Mesendoderm (in vitro differentiated cells): ENCODE measurements at regions not wholly inside any gene's neighbourhood (a gene's known extent, or its start where the extent isn't known, plus 50 kb on each side); places are given as distances from the start of the nearest gene placed in this dataset.

Experiments used
- DNase-seq: peaks from one replicate; pipeline ENCODE4 v3.0.0; 2013
- H2AK5ac ChIP-seq: 2 replicates; pipeline ENCODE4 v1.6.1; 2013; ENCODE audit warnings: low read length, inconsistent platforms
- H2BK120ac ChIP-seq: 2 replicates; pipeline ENCODE4 v1.6.1; 2013; ENCODE audit warnings: low read depth, mild to moderate bottlenecking, low read length, moderate library complexity, mixed read lengths
- H2BK15ac ChIP-seq: replicated peaks from 2 replicates; pipeline ENCODE4 v1.6.1; 2013; ENCODE audit warnings: low read depth, mild to moderate bottlenecking, moderate library complexity
- H2BK5ac ChIP-seq: 2 replicates; pipeline ENCODE4 v1.6.1; 2013; ENCODE audit warnings: low read length, inconsistent platforms
- H3K18ac ChIP-seq: 2 replicates; pipeline ENCODE4 v1.6.1; 2013; ENCODE audit warnings: mild to moderate bottlenecking, low read length, mixed read lengths
- H3K23ac ChIP-seq: one replicate; pipeline ENCODE4 v1.6.1; 2013; ENCODE audit warnings: low read length
- H3K27ac ChIP-seq: 2 replicates; pipeline ENCODE4 v1.5.1; 2013; ENCODE audit warnings: low read depth, mild to moderate bottlenecking, inconsistent platforms, low read length, moderate library complexity
- H3K27me3 ChIP-seq: 2 replicates; pipeline ENCODE4 v1.6.1; 2013; ENCODE audit warnings: low read length, control low read depth, mild to moderate bottlenecking, inconsistent platforms; ENCODE audit not compliant: insufficient read depth, poor library complexity
- H3K36me3 ChIP-seq: 2 replicates; pipeline ENCODE4 v1.6.1; 2013; ENCODE audit warnings: low read length, inconsistent platforms; ENCODE audit not compliant: control insufficient read depth, insufficient read depth
- H3K4ac ChIP-seq: one replicate; pipeline ENCODE4 v1.6.1; 2013; ENCODE audit warnings: low read depth, mild to moderate bottlenecking, low read length, moderate library complexity
- H3K4me1 ChIP-seq: 2 replicates; pipeline ENCODE4 v1.6.1; 2013; ENCODE audit warnings: low read depth, low read length, inconsistent platforms; ENCODE audit not compliant: control insufficient read depth
- H3K4me2 ChIP-seq: 2 replicates; pipeline ENCODE4 v1.6.1; 2013; ENCODE audit warnings: low read length
- H3K4me3 ChIP-seq: 2 replicates; pipeline ENCODE4 v1.5.1; 2013; ENCODE audit warnings: mild to moderate bottlenecking, low read length
- H3K56ac ChIP-seq: one replicate; pipeline ENCODE4 v1.6.1; 2013; ENCODE audit warnings: low read length
- H3K79me1 ChIP-seq: 2 replicates; pipeline ENCODE4 v1.6.1; 2013; ENCODE audit warnings: low read length, inconsistent platforms
- H3K79me2 ChIP-seq: 2 replicates; pipeline ENCODE4 v1.6.1; 2013; ENCODE audit warnings: mild to moderate bottlenecking, low read length; ENCODE audit not compliant: control insufficient read depth, insufficient read depth
- H3K9ac ChIP-seq: 2 replicates; pipeline ENCODE4 v1.6.1; 2013; ENCODE audit warnings: low read length, inconsistent platforms
- H4K5ac ChIP-seq: one replicate; pipeline ENCODE4 v1.6.1; 2013; ENCODE audit warnings: low read length
- H4K8ac ChIP-seq: one replicate; pipeline ENCODE4 v1.6.1; 2013; ENCODE audit warnings: low read depth, mild to moderate bottlenecking, control low read depth, low read length, moderate library complexity
- WGBS: extraction: QIAGEN DNeasy Blood & Tissue Kit; methylation state at CpG from one replicate; pipeline ENCODE4 v1.1.7; 2013; ENCODE audit warnings: low lambda C conversion rate, missing lambda C conversion rate; ENCODE audit not compliant: insufficient coverage; ENCODE audit errors: extremely low coverage; 5-methylcytosine and 5-hydroxymethylcytosine counted together

DNA sequence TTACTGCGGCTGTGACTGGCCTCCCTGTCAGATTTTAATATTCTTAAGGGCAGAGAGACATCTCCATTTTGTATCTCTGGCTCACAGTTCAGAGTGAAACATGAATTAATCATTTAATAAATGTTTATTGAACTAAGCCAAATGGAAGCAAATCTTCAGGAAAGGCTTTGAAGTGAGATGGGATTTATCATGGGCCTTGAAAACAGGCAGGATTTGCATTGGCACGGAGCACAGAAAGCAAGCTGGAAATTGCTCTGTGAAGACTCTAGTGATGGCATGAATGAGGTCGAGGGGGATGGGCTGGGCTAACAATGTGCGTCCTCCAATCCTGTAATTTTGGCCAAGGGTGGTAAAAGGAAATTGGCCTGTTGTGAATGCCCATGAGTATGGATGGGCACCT lies 369.8 kb upstream of the SOX11 start:
- Histone ChIP-seq H2BK15ac (no peak overlapping the region), H2BK120ac (no peak overlapping the region), H4K5ac (no peak overlapping the region), H3K23ac (no peak overlapping the region), H3K4ac (peak overlapping the region; percentile 12), H3K9ac (no peak overlapping the region), H2BK5ac (no peak overlapping the region), H3K4me3 (no peak overlapping the region), H3K4me1 (no peaks in the 10 kb centered on the region), H3K79me1 (no peaks in the 10 kb centered on the region), H3K36me3 (no peaks in the 10 kb centered on the region), H3K18ac (no peak overlapping the region), H4K8ac (no peak overlapping the region), H3K79me2 (no peaks in the 10 kb centered on the region), H3K56ac (no peak overlapping the region), H3K4me2 (no peak overlapping the region), H3K27ac (no peak overlapping the region), H3K27me3 (no peaks in the 10 kb centered on the region), H2AK5ac (no peak overlapping the region)
- no peak for DNase-seq
- no CpG with 5 or more reads among the region's 4 CpGs for WGBS

DNA sequence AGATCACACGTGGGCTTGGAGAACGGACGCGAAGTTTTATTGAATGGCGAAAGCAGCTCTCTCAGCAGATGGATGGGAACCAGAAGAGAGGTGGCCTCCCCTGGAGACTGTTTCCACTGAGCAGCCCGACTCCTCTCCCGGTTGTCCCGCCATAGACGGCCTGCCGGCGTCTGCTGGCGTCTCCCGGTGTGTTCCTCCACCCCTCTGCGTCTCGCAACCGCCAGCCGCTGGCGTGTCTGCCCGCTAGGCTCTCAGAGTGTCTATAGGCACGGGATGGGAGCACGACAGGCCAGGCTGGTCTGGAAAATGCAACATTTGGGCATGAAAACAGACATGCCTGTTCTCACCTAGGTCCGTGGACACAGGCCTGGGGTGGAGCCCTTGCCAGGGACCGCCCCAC lies 366.7 kb upstream of the SOX11 start:
- no peak overlapping the region for H3K4me3 ChIP-seq
- H3K9ac ChIP-seq = no peak overlapping the region
- H3K23ac ChIP-seq = no peak overlapping the region
- H3K27me3 ChIP-seq = no peaks in the 10 kb centered on the region
- no peak overlapping the region for H3K4ac ChIP-seq
- H3K56ac ChIP-seq = no peak overlapping the region
- no peak overlapping the region for H4K5ac ChIP-seq
- H3K79me2 ChIP-seq = no peaks in the 10 kb centered on the region
- no peak overlapping the region for H2BK120ac ChIP-seq
- no peak overlapping the region for H3K27ac ChIP-seq
- no peak overlapping the region for H2BK5ac ChIP-seq
- no peak overlapping the region for H4K8ac ChIP-seq
- DNase-seq = no peak
- no peak overlapping the region for H2BK15ac ChIP-seq
- no CpG with 5 or more reads among the region's 23 CpGs for WGBS
- no peak overlapping the region for H3K18ac ChIP-seq
- no peaks in the 10 kb centered on the region for H3K79me1 ChIP-seq
- no peak overlapping the region for H3K4me2 ChIP-seq
- no peaks in the 10 kb centered on the region for H3K36me3 ChIP-seq
- no peaks in the 10 kb centered on the region for H3K4me1 ChIP-seq
- no peak overlapping the region for H2AK5ac ChIP-seq

DNA sequence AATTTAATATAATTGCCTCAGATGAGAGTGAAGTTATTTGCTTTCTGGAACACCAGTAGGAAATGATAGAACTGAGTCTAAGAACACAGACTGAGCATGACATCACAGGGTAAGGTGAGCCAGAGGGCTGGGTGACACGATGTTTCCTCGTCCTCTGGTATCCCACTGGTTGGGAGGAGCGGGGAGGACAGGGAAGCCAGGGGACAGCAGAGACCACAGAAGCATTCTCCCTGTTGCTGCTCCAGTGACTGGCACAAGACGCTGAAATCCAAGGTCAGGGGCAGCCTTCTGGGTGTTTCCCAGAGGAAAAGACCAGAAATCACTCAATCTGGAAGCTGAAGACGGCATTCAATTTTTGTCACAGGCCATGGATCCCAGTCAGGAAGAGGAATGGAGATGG lies 363.4 kb upstream of the SOX11 start:
- Histone ChIP-seq H3K27me3 (no peaks in the 10 kb centered on the region), H3K9ac (no peak overlapping the region), H3K4ac (no peak overlapping the region), H3K79me1 (no peaks in the 10 kb centered on the region), H3K23ac (no peak overlapping the region), H3K4me2 (no peak overlapping the region), H3K4me1 (no peaks in the 10 kb centered on the region), H3K4me3 (no peak overlapping the region), H3K27ac (no peak overlapping the region), H2BK120ac (no peak overlapping the region), H2BK15ac (no peak overlapping the region), H3K79me2 (no peaks in the 10 kb centered on the region), H4K8ac (no peak overlapping the region), H3K36me3 (no peaks in the 10 kb centered on the region), H4K5ac (no peak overlapping the region), H2AK5ac (no peak overlapping the region), H3K18ac (no peak overlapping the region), H2BK5ac (no peak overlapping the region), H3K56ac (no peak overlapping the region)
- WGBS = no CpG with 5 or more reads among the region's 5 CpGs
- no peak for DNase-seq

DNA sequence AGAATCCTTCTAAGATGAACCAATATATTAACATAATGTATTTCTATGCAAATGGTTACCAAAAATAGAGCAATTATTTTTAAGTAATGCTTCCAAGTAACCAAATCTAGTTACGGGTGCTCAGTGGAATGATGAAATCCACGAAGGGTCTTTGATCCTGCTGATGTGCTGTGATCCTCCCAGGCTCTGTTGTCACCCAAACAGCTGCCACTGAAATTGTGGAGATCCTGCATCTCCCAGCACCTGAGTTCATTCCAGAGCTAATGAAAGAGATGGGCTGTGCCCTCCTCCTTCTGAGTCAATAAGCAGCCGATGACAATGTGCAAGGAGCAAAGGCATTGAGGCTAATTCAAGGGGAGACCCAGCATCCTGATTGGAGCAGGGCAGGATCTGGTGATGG lies 362.4 kb upstream of the SOX11 start:
- Histone ChIP-seq H3K27me3 (no peaks in the 10 kb centered on the region), H3K9ac (no peak overlapping the region), H2BK15ac (no peak overlapping the region), H2BK120ac (no peak overlapping the region), H2BK5ac (no peak overlapping the region), H2AK5ac (no peak overlapping the region), H3K4me3 (no peak overlapping the region), H3K4ac (no peak overlapping the region), H4K8ac (no peak overlapping the region), H3K4me1 (no peaks in the 10 kb centered on the region), H3K79me2 (no peaks in the 10 kb centered on the region), H3K56ac (no peak overlapping the region), H4K5ac (no peak overlapping the region), H3K27ac (no peak overlapping the region), H3K18ac (no peak overlapping the region), H3K36me3 (no peaks in the 10 kb centered on the region), H3K79me1 (no peaks in the 10 kb centered on the region), H3K4me2 (no peak overlapping the region), H3K23ac (no peak overlapping the region)
- WGBS = no CpG with 5 or more reads among the region's 3 CpGs
- DNase-seq = no peak

DNA sequence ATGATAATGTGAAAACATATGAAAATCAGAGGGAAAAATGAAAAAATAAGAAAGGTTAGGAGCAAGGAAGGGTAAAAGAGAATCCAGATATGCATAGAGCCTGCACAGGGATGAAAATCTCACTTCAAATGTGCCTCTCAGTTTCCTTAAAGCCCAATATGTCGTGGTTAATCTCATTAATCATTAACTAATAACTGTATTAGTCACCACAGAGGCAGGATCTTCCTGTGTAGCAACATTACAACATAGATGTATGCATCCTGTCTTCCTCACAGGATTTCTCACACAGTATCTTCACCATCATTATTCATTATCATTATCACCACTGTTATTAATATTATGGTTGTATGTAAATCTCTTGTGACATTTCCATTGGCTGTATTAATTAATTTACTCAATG lies 361.2 kb upstream of the SOX11 start:
- Histone ChIP-seq H3K4me1 (no peaks in the 10 kb centered on the region), H2BK15ac (no peak overlapping the region), H3K27ac (no peak overlapping the region), H3K4ac (no peak overlapping the region), H4K5ac (no peak overlapping the region), H2BK5ac (no peak overlapping the region), H2BK120ac (no peak overlapping the region), H2AK5ac (no peak overlapping the region), H3K79me2 (no peaks in the 10 kb centered on the region), H3K4me2 (no peak overlapping the region), H3K56ac (no peak overlapping the region), H3K27me3 (no peaks in the 10 kb centered on the region), H3K79me1 (no peaks in the 10 kb centered on the region), H3K18ac (no peak overlapping the region), H3K9ac (no peak overlapping the region), H3K4me3 (no peak overlapping the region), H3K23ac (no peak overlapping the region), H4K8ac (no peak overlapping the region), H3K36me3 (no peaks in the 10 kb centered on the region)
- no CpG with 5 or more reads among the region's 1 CpG for WGBS
- no peak for DNase-seq

DNA sequence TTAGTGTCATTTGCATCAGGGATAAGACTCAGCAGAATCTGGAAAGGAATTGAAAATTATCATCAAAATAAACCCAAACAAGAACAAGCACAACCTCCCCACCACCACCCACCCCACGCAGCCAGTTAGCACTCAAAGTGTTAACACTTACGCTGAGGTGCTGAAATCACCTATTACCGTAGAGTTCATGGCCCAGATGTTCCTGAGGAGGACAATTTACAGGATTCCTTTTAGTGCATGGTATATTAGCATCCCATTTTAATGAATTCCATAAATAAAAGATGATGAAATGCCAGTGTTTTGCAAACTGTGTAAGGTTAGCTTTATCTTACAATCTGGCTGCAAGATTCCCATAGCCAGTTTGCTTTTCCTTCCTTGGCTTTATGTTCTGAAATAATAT lies 359.3 kb upstream of the SOX11 start:
- H3K4me3 ChIP-seq = no peak overlapping the region
- H4K5ac ChIP-seq = no peak overlapping the region
- H3K27me3 ChIP-seq = no peaks in the 10 kb centered on the region
- H3K79me1 ChIP-seq = no peaks in the 10 kb centered on the region
- no peak overlapping the region for H3K56ac ChIP-seq
- H2BK5ac ChIP-seq = no peak overlapping the region
- no peak overlapping the region for H3K4me2 ChIP-seq
- H3K79me2 ChIP-seq = no peaks in the 10 kb centered on the region
- H3K27ac ChIP-seq = no peak overlapping the region
- H2BK15ac ChIP-seq = no peak overlapping the region
- H3K23ac ChIP-seq = no peak overlapping the region
- DNase-seq = no peak
- no CpG with 5 or more reads among the region's 3 CpGs for WGBS
- no peak overlapping the region for H3K4ac ChIP-seq
- H4K8ac ChIP-seq = no peak overlapping the region
- H3K36me3 ChIP-seq = no peaks in the 10 kb centered on the region
- no peak overlapping the region for H2BK120ac ChIP-seq
- no peak overlapping the region for H3K9ac ChIP-seq
- H2AK5ac ChIP-seq = no peak overlapping the region
- H3K18ac ChIP-seq = no peak overlapping the region
- H3K4me1 ChIP-seq = no peaks in the 10 kb centered on the region
